CD4-positive, alpha-beta T cell (primary cell): ENCODE measurements at regions not wholly inside any gene's neighbourhood (a gene's known extent, or its start where the extent isn't known, plus 50 kb on each side); places are given as distances from the start of the nearest gene placed in this dataset.

Experiments used
- ATAC-seq: fragments of 200-7000 bp; cut with Tn5 transposase; one replicate; pipeline ENCODE4 v1.10.0; 2022; ENCODE audit warnings: mild to moderate bottlenecking; ENCODE audit not compliant: poor library complexity
- CTCF ChIA-PET: fragments of 350-600 bp; sonication (Branson Sonifier 250); formaldehyde crosslinking; loops from one replicate; lab custom pipeline; 2021; ENCODE audit warnings: antibody characterized with exemption, inconsistent platforms; lab: Charles Lee
- POLR2A ChIA-PET: fragments of 350-600 bp; sonication (Branson Sonifier 250); formaldehyde crosslinking; loops from one replicate; lab custom pipeline; 2021; ENCODE audit warnings: antibody characterized with exemption, inconsistent platforms; lab: Charles Lee
- DNase-seq, 14 experiments: peaks; one replicate each; pipeline ENCODE4 v3.0.0-alpha.2; 2013 to 2020; ENCODE audit warnings: mixed read lengths in 2 of 14
- H3K27ac ChIP-seq, 2 donors: one replicate each; pipeline versions ENCODE4 v1.5.1 to v1.7.0; 2013; ENCODE audit warnings: low read length in 2 of 2, low read depth in 1 of 2, mild to moderate bottlenecking in 1 of 2
- H3K27me3 ChIP-seq, 2 experiments: 1 replicate in 1 of 2; 2 replicates in 1 of 2; pipeline versions ENCODE4 v1.6.1 to v1.7.0; 2013; ENCODE audit warnings: low read length in 2 of 2, control low read depth in 1 of 2, mild to moderate bottlenecking in 1 of 2, moderate library complexity in 1 of 2; ENCODE audit not compliant: insufficient read depth in 2 of 2, control insufficient read depth in 1 of 2
- H3K36me3 ChIP-seq: one replicate; pipeline ENCODE4 v1.6.1; 2013; ENCODE audit warnings: low read length, control low read depth; ENCODE audit not compliant: insufficient read depth
- H3K4me1 ChIP-seq: one replicate; pipeline ENCODE4 v1.6.1; 2013; ENCODE audit warnings: low read length, control low read depth; ENCODE audit not compliant: insufficient read depth
- H3K4me3 ChIP-seq: one replicate; pipeline ENCODE4 v1.5.1; 2013; ENCODE audit warnings: mild to moderate bottlenecking, low read length, moderate library complexity
- H3K9me3 ChIP-seq, 2 experiments: 1 replicate in 1 of 2; 2 replicates in 1 of 2; pipeline versions ENCODE4 v1.6.1 to v1.7.0; 2013; ENCODE audit warnings: low read length in 2 of 2, mild to moderate bottlenecking in 2 of 2, control low read depth in 1 of 2, moderate library complexity in 1 of 2; ENCODE audit not compliant: control insufficient read depth in 1 of 2, insufficient read depth in 1 of 2
- H3K27ac Mint-ChIP-seq: one replicate; pipeline ENCODE4 v1.8.0; 2020; ENCODE audit warnings: mixed read lengths
- H3K27me3 Mint-ChIP-seq: one replicate; pipeline ENCODE4 v1.8.0; 2021; ENCODE audit warnings: mixed read lengths
- H3K36me3 Mint-ChIP-seq: one replicate; pipeline ENCODE4 v1.8.0; 2021; ENCODE audit warnings: low read depth, mixed read lengths
- H3K4me1 Mint-ChIP-seq: one replicate; pipeline ENCODE4 v1.8.0; 2021; ENCODE audit warnings: low read depth, mixed read lengths
- H3K4me3 Mint-ChIP-seq: one replicate; pipeline ENCODE4 v1.8.0; 2020; ENCODE audit warnings: mild to moderate bottlenecking, mixed read lengths
- H3K9me3 Mint-ChIP-seq: one replicate; pipeline ENCODE4 v1.8.0; 2020; ENCODE audit warnings: mixed read lengths
- intact Hi-C, 2 experiments: fragments of 100-400 bp; cut with DNase I in 1 of 2; cut with micrococcal nuclease in 1 of 2; formaldehyde crosslinking; loops; one replicate each; pipeline versions ENCODE4 v1.15.1 to v1.9.0; 2023 to 2025; cut with DNase I, micrococcal nuclease
- TF ChIP-seq, protein P1 (sequence below): fragments of 200-600 bp; IDR thresholded peaks from one replicate; pipeline ENCODE4 v1.8.0; 2022; ENCODE audit warnings: antibody characterized with exemption, mild to moderate bottlenecking

DNA sequence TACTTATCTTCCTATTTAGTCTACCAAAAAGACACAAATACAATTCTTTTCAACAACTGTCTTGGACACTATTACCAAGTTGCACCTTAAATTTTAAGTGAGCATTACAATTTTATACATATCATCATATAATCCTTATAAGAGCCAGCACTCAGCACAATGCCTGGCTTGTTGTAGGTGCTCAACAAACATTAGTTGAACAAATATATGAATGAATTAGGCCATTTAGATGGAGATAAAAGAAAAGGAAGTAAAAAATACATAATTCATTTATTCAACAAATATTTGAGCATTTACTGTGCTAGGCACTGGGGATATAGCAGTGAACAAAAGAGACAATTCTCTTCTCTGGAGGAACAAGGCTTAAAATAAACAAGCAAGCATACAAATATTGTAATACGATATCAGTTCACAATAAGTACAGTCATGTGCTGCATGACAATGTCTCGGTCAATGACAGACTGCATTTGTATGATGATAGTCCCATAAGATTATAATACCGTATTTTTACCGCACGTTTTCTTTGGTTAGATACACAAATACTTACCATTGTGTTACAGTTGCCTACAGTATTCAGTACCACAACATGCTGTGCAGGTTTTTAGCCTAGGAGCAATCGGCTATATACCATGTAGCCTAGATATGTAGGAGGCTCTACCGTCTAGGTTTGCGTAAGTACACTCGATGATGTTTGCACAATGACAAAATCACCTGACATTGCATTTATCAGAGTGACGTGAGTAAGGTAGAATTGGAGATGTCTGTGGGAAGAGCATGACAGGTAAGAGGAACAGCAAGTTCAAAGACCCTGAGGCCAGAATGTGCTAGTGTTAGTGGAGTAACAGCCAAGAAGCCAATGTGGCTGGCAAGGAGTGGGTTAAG is 86.4 kb upstream of the HS3ST2 start:
- DNase-seq (no peak), ATAC-seq (no peak)
- no peak overlapping the region for H3K27ac Mint-ChIP-seq
- TF ChIP-seq, protein P1, sequence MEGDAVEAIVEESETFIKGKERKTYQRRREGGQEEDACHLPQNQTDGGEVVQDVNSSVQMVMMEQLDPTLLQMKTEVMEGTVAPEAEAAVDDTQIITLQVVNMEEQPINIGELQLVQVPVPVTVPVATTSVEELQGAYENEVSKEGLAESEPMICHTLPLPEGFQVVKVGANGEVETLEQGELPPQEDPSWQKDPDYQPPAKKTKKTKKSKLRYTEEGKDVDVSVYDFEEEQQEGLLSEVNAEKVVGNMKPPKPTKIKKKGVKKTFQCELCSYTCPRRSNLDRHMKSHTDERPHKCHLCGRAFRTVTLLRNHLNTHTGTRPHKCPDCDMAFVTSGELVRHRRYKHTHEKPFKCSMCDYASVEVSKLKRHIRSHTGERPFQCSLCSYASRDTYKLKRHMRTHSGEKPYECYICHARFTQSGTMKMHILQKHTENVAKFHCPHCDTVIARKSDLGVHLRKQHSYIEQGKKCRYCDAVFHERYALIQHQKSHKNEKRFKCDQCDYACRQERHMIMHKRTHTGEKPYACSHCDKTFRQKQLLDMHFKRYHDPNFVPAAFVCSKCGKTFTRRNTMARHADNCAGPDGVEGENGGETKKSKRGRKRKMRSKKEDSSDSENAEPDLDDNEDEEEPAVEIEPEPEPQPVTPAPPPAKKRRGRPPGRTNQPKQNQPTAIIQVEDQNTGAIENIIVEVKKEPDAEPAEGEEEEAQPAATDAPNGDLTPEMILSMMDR = no peak
- no peak overlapping the region for H3K4me3 ChIP-seq
- no peak overlapping the region for H3K27ac ChIP-seq
- peaks cover 21% of the 10 kb centered on the region for H3K27me3 Mint-ChIP-seq
- no peaks in the 10 kb centered on the region for H3K36me3 Mint-ChIP-seq
- H3K4me3 Mint-ChIP-seq = no peak overlapping the region
- intact Hi-C loops = no loop called here
- H3K9me3 ChIP-seq = peaks cover 0 to 9% of the 10 kb centered on the region in 2 experiments
- no peaks in the 10 kb centered on the region for H3K4me1 ChIP-seq
- no peaks in the 10 kb centered on the region for H3K9me3 Mint-ChIP-seq
- H3K27me3 ChIP-seq = no peaks in the 10 kb centered on the region
- H3K36me3 ChIP-seq = no peaks in the 10 kb centered on the region
- CTCF ChIA-PET = no interaction called here
- POLR2A ChIA-PET = no interaction called here
- no peaks in the 10 kb centered on the region for H3K4me1 Mint-ChIP-seq

DNA sequence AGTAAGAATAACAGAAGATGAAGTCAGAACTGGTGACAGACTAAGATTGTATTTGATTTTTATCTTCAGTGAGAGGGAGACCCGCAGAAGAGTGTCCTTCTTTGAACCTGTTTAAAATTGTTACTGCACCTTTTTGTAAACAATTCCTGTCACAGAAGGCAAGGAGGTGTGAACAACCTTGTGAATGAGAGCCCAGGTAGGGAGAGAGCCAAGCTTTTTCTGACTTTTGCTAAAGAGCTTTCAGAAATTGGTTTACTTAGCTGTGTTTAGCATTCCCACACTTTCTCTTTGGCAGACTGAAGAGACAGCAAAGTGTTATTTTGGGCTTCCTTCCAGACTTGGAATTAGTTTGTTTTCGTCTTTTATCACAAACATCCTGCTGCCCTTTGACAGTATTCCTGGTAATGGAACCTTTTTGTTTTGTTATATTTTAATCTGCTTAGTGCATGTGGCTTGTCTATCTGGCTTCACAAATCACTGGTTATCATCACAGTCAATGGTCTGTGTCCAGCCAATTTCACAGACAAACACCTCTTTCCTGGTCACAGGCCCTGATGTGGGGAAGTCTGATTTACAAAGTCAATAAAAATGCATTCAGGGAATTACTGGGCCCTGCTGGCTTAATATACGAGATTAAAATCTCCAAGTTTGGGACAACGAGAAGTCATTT is 85.7 kb upstream of the HS3ST2 start:
- Histone ChIP-seq H3K36me3 (no peaks in the 10 kb centered on the region), H3K4me3 (no peak overlapping the region), H3K27me3 (no peaks in the 10 kb centered on the region), H3K4me1 (no peaks in the 10 kb centered on the region), H3K27ac (no peak overlapping the region), H3K9me3 (peaks cover 0 to 1% of the 10 kb centered on the region in 2 experiments)
- peaks cover 22% of the 10 kb centered on the region for H3K27me3 Mint-ChIP-seq
- ATAC-seq (no peak), DNase-seq (no peak)
- no peaks in the 10 kb centered on the region for H3K36me3 Mint-ChIP-seq
- H3K4me3 Mint-ChIP-seq = no peak overlapping the region
- H3K4me1 Mint-ChIP-seq = no peaks in the 10 kb centered on the region
- TF ChIP-seq, protein P1 = no peak
- POLR2A ChIA-PET = no interaction called here
- intact Hi-C loops = no loop called here
- CTCF ChIA-PET = no interaction called here
- no peaks in the 10 kb centered on the region for H3K9me3 Mint-ChIP-seq
- H3K27ac Mint-ChIP-seq = no peak overlapping the region

DNA sequence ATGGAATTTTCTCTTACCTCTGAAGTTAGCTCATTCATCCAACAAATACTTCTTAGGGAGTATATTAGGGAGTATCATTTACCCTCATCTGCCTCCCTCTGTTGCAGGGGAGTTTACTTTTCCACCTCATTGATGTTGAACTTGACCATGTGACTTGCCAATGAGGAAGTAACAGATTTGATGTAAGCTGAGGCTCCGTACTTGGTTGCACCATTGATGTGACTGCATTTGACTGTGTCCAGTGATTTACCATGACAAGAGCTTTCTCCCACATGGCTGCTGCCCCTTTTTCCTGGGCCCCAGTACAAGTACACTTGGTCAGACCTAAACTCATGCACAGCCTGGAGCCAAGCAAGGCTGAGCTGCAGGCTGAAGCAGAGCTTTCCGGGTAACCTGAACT is 81.6 kb upstream of the HS3ST2 start:
- Mint-ChIP-seq H3K36me3 (no peaks in the 10 kb centered on the region), H3K27me3 (peaks cover 34% of the 10 kb centered on the region), H3K4me1 (no peaks in the 10 kb centered on the region), H3K9me3 (no peaks in the 10 kb centered on the region), H3K27ac (no peak overlapping the region), H3K4me3 (no peak overlapping the region)
- no peaks in the 10 kb centered on the region for H3K36me3 ChIP-seq
- no peak for ATAC-seq
- TF ChIP-seq, protein P1 = no peak
- no peaks in the 10 kb centered on the region for H3K4me1 ChIP-seq
- H3K4me3 ChIP-seq = no peak overlapping the region
- H3K9me3 ChIP-seq = no peaks in the 10 kb centered on the region
- no peaks in the 10 kb centered on the region for H3K27me3 ChIP-seq
- DNase-seq = no peak
- intact Hi-C loops = no loop called here
- ChIA-PET CTCF (no interaction called here), POLR2A (no interaction called here)
- H3K27ac ChIP-seq = no peak overlapping the region
